ENCODE measurements at regions not wholly inside any gene's neighbourhood (a gene's known extent, or its start where the extent isn't known, plus 50 kb on each side); places are given as distances from the start of the nearest gene placed in this dataset.

- DNase-seq: no peak
These were observed 335.0 kb downstream of the TGFB2 start for GRCh38 chr1:218679988-218680748.

DNA sequence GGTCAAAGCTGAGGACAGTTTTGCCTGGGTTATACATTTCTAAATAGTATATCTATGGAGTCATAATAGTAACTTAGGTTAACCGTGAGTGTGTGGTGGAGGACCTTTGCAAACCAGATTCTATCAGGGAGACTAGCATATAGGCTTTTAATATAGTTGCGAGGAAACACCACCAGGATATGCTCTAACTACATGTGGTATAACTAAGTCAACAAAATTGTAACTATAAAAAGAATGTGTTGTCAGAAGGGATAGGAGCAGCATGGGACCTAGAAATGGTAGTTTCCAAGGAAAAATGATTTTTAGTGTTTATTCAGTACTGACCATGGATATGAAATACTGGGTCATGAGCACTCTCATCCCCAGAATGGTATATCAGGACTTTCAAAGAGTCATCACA is 338.1 kb downstream of the TGFB2 start:
- no peak for DNase-seq

- no peak for DNase-seq
These were observed 341.1 kb downstream of the TGFB2 start for GRCh38 chr1:218686258-218686657.

- DNase-seq: no peak
These were observed 341.6 kb downstream of the TGFB2 start for GRCh38 chr1:218686761-218687160.

DNA sequence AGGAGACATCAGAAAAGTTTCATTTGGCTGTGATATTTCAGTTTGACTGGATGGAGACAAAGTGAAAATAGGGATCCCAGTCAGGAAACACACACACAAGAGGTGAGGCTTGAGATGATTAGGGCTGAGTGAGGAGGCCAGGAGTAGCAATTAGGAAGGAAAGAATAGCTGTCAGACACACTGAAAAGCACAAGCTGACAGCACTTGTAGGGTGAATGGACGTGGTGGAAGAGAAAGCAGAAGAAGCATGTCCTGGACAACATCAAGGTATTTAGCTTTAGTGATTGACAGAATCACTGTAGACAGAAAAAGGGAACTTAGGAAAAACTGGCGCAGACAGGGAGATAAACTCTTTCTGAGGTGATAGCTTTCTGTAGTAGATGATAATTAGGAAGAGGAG is 347.7 kb downstream of the TGFB2 start:
- DNase-seq: no peak

DNA sequence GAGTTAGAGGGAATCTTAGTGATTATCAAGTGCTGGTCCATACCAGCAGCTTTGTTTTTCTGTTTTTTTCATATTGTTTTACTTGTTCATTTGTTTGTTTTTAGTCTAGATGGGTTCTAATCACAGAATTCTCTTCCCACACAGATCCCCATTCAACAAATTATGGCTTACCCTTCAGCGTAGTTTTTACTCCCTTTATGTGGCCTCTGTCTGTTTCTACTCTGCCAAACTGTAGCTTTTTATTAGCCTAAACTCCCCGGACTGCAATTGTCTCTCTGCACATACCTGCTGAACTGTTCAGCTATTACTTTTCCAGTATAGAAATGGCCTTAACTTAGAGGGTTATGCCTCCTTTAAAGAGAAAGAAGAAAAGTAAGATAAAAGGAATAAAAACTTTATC is 348.5 kb downstream of the TGFB2 start:
- DNase-seq: no peak

DNA sequence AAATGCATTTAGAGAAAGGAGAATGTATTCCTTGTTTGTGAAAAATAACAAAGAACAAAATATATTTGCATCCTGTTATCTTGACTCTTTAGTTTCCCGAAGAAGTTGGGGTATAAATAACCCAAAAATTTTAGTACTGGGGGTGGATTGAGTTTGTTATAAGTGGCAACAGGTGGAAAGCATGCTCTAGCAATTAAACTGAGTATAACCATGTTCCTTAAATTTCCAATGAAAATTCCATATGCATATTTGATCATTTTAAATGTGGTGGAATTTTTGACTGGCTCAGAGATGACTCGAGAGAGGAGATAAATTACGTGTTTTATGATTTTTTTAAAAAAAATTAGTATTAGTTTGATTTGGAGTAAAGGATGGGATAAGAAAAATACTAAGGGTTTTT is 348.9 kb downstream of the TGFB2 start:
- DNase-seq: no peak

- no peak for DNase-seq
These were observed 349.5 kb downstream of the TGFB2 start for GRCh38 chr1:218694636-218695035.

- no peak for DNase-seq
These were observed 350.4 kb downstream of the TGFB2 start for GRCh38 chr1:218695525-218695924.

- DNase-seq: no peak
These were observed 353.0 kb downstream of the TGFB2 start for GRCh38 chr1:218698141-218698540.

DNA sequence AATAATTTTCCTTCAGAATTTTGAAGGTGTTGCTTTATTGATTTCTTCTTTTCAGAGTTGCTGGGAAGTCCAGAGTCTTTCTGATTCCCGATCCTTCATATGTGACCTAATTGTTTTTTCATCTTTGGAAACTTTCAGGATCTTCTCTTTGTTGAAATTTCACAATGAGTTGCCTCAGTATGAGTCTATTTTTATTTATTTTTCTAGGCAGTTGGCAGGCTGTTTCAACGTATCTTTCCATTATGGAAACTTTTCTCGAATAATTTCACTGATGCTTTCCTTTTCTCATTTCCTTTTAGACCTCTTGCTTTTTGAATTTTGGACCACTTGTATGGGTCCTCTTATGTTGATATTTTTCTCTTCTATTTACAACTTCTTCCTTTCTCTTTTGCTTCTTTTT is 354.3 kb downstream of the TGFB2 start:
- no peak for DNase-seq

- no peak for DNase-seq
These were observed 354.7 kb downstream of the TGFB2 start for GRCh38 chr1:218699865-218700264.

GRCh38 chr1:218700666-218701065 is 355.5 kb downstream of the TGFB2 start:
- no peak for DNase-seq

- DNase-seq: no peak
These were observed 356.0 kb downstream of the TGFB2 start for GRCh38 chr1:218701131-218701530.

GRCh38 chr1:218702775-218703174 is 357.6 kb downstream of the TGFB2 start:
- DNase-seq: no peak

- no peak for DNase-seq
These were observed 358.7 kb downstream of the TGFB2 start for GRCh38 chr1:218703836-218704235.

DNA sequence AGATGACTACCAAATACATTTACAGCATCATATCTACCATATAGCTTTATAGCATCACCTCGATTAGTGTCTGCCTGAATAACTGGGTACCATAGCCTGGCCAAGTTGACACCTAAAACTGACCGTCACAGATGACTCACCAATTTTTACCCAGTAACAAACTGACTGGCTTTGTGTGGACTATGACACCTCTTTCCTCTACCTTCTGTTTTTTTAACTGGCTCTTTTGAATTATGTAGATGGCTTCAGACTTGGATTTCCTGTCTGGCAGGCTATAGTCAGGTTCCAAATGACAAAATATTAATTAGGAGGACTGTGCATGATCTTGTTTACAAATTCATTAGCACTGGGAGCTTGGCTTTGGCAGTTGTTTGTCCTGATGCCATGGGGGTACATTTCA is 360.3 kb downstream of the TGFB2 start:
- DNase-seq: no peak

DNA sequence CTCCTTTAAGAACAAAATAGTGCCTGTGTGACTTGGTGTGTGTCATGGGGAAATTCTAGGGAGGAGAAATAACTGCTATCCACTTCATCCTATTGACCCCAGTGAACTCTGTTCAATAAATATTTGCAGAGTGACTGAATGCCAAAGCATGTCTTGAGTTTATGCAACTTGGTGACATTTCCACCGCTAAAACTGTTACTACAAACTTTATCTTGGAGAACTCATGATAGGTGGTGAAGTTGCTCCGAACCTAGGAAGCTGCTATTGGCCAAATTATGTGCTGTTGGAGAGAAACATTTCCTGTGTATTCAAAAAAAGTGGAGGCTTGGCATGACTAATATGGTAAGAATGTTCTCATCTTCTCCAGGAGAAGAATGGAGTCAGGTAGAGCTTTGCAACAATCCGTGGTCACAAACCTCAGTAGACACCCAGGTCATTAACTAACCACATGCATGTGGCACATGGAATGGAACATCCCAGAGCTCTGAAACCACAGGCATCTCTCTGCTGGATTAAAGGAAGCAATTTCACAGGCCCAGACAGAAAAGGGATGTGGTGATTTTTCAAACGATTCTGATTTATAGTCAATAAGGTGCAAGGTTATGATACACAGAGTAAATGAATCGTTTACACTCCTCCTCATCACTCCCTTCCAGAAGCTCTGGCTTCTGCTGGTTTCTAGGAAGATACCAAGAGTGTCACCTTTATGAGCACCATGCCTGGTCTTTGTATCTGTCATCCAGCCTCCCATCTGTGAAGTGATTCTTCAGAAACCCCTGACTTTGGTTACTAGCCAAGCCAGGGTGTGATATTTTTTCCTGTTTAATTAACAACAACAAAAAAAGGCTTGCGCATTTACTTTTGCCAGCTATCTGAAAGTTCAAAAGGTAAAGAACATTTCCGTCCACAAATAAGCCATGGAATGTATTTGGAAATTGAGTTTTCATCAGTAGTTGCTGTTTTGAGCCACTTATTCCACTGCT is 361.1 kb downstream of the TGFB2 start:
- no peak for DNase-seq

- no peak for DNase-seq
These were observed 365.9 kb downstream of the TGFB2 start for GRCh38 chr1:218711001-218711400.

GRCh38 chr1:218711884-218712674 is 366.9 kb downstream of the TGFB2 start:
- DNase-seq: no peak

DNA sequence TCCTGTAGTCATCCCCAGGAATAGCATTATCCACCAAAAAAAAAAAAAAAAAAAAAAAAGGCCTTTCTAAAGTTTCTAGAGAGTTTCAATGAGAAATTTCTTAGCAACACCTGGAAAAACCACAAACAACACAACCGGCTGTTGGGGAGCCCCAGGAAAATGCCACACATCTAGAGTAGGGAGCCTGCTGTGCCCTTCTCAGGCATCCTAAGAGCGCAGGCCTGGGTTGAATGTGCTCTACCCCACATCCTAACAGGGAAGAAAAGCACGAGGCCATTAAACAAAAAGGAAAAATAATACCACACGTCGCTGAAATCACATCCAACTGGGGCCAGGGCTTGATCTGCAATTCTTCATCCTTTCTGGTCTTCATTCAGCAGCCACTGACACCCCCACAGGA is 367.5 kb downstream of the TGFB2 start:
- DNase-seq: no peak

- no peak for DNase-seq
These were observed 371.0 kb downstream of the TGFB2 start for GRCh38 chr1:218715961-218716669.

DNA sequence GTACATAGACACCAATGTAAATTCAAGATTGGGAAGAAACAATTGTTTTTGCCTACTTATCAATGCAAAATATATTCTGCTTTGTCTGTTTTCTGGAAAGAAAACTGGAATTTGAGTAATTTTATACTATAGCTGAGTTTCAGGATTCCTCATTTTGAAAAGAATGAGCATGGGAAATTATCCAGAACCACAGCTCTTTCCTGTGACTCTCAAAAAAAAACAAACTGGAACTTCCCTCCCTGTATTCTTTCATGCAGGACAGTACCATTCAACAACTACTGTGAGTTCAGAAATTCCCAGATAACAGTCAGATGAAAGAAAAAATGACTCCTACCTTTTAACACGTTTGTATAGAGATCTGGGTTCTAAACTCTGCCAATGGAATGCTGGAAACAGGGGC is 372.4 kb downstream of the TGFB2 start:
- no peak for DNase-seq

Measured in stimulated activated CD8-positive, alpha-beta memory T cell treated with anti-CD3 and anti-CD28 coated beads, Interleukin-4, amount 100 ng/mL, for 48 hours (primary cell).